NCI-H510A (cell line): ENCODE measurements at regions not wholly inside any gene's neighbourhood (a gene's known extent, or its start where the extent isn't known, plus 50 kb on each side); places are given as distances from the start of the nearest gene placed in this dataset.

Source experiments
- DNase-seq: peaks from one replicate; lab custom pipeline; 2025; lab: John Stamatoyannopoulos, UW

GRCh38 chr18:24894880-24895279 is 434.4 kb downstream of the HRH4 start:
- DNase-seq, result no peak

GRCh38 chr18:24897461-24897860 is 437.0 kb downstream of the HRH4 start:
- DNase-seq, result no peak

GRCh38 chr18:24910221-24910620 is 441.7 kb downstream of the ZNF521 start:
- DNase-seq, result no peak

GRCh38 chr18:24913507-24914170 is 438.3 kb downstream of the ZNF521 start:
- no peak for DNase-seq

- no peak for DNase-seq
Observed at GRCh38 chr18:24914171-24914525, 437.8 kb downstream of the ZNF521 start.

- no peak for DNase-seq
Observed at GRCh38 chr18:24914685-24915084, 437.3 kb downstream of the ZNF521 start.

- DNase-seq, result no peak
Observed at GRCh38 chr18:24915547-24915946, 436.4 kb downstream of the ZNF521 start.

- no peak for DNase-seq
Observed at GRCh38 chr18:24917767-24918166, 434.2 kb downstream of the ZNF521 start.

- no peak for DNase-seq
Observed at GRCh38 chr18:24918257-24918656, 433.7 kb downstream of the ZNF521 start.

- DNase-seq, result no peak
Observed at GRCh38 chr18:24919181-24919797, 432.7 kb downstream of the ZNF521 start.

GRCh38 chr18:24922491-24922890 is 429.5 kb downstream of the ZNF521 start:
- no peak for DNase-seq

- no peak for DNase-seq
Observed at GRCh38 chr18:24923138-24923537, 428.8 kb downstream of the ZNF521 start.

GRCh38 chr18:24924066-24924716 is 427.8 kb downstream of the ZNF521 start:
- DNase-seq, result no peak

- DNase-seq, result no peak
Observed at GRCh38 chr18:24926649-24927048, 425.3 kb downstream of the ZNF521 start.

- DNase-seq, result no peak
Observed at GRCh38 chr18:24928301-24928878, 423.6 kb downstream of the ZNF521 start.

- no peak for DNase-seq
Observed at GRCh38 chr18:24930478-24930877, 421.5 kb downstream of the ZNF521 start.

GRCh38 chr18:24930971-24931370 is 421.0 kb downstream of the ZNF521 start:
- no peak for DNase-seq

- no peak for DNase-seq
Observed at GRCh38 chr18:24933345-24933744, 418.6 kb downstream of the ZNF521 start.

GRCh38 chr18:24934258-24934932 is 417.6 kb downstream of the ZNF521 start:
- no peak for DNase-seq

GRCh38 chr18:24935008-24935407 is 417.0 kb downstream of the ZNF521 start:
- DNase-seq, result no peak

- DNase-seq, result no peak
Observed at GRCh38 chr18:24935896-24936295, 416.1 kb downstream of the ZNF521 start.

GRCh38 chr18:24936691-24937090 is 415.3 kb downstream of the ZNF521 start:
- no peak for DNase-seq
